PC-9 (cell line): ENCODE measurements at regions not wholly inside any gene's neighbourhood (a gene's known extent, or its start where the extent isn't known, plus 50 kb on each side); places are given as distances from the start of the nearest gene placed in this dataset.

ENCODE experiments used
- BruUV-seq: library from RNA; stranded (reverse); fragments of 400-500 nt; replicated peaks from 2 replicates; lab custom pipeline; 2021; lab: Mats Ljungman, UMichigan
- CTCF ChIA-PET: fragments of 300-600 bp; sonication (Branson Sonifier 250); formaldehyde crosslinking; loops from one replicate; lab custom pipeline; 2022; ENCODE audit warnings: antibody characterized with exemption; lab: Charles Lee
- POLR2A ChIA-PET: fragments of 300-600 bp; sonication (Branson Sonifier 250); formaldehyde crosslinking; loops from one replicate; lab custom pipeline; 2022; ENCODE audit warnings: antibody characterized with exemption; ENCODE audit not compliant: unreplicated experiment; lab: Charles Lee
- DNase-seq, 2 experiments: peaks; one replicate each; pipeline versions ENCODE4 v3.0.0 to v3.0.0-alpha.2; 2015 to 2022; ENCODE audit warnings: mixed read lengths in 1 of 2
- H2AFZ ChIP-seq: fragments of 200-600 bp; sonication (generic); 2 replicates; pipeline ENCODE4 v1.8.1; 2017; ENCODE audit warnings: antibody characterized with exemption
- H3F3A ChIP-seq: fragments of 200-600 bp; sonication (generic); 2 replicates; pipeline ENCODE4 v1.8.1; 2017; ENCODE audit warnings: antibody characterized with exemption, mild to moderate bottlenecking, low read depth; ENCODE audit not compliant: insufficient read depth
- H3K27ac ChIP-seq: fragments of 200-600 bp; sonication (generic); 2 replicates; pipeline ENCODE4 v1.6.1; 2016; ENCODE audit warnings: mixed run types
- H3K27me3 ChIP-seq: fragments of 200-600 bp; sonication (generic); 2 replicates; pipeline ENCODE4 v1.6.1; 2016; ENCODE audit warnings: low read depth, mixed run types; ENCODE audit not compliant: insufficient read depth
- H3K36me3 ChIP-seq: fragments of 200-600 bp; sonication (generic); 2 replicates; pipeline ENCODE4 v1.6.1; 2016; ENCODE audit warnings: low read depth, mixed run types
- H3K4me1 ChIP-seq: fragments of 200-600 bp; sonication (generic); replicated peaks from 2 replicates; pipeline ENCODE4 v1.6.1; 2016; ENCODE audit warnings: mixed run types; ENCODE audit not compliant: insufficient read depth
- H3K4me2 ChIP-seq: fragments of 200-600 bp; sonication (generic); 2 replicates; pipeline ENCODE4 v1.6.1; 2017; ENCODE audit warnings: mixed run types
- H3K4me3 ChIP-seq: fragments of 200-600 bp; sonication (generic); 2 replicates; pipeline ENCODE4 v1.6.1; 2016; ENCODE audit warnings: mixed run types
- H3K79me2 ChIP-seq: fragments of 200-600 bp; sonication (generic); 2 replicates; pipeline ENCODE4 v1.6.1; 2017; ENCODE audit warnings: low read depth, mixed run types
- H3K9me2 ChIP-seq: fragments of 200-600 bp; sonication (generic); 2 replicates; pipeline ENCODE4 v1.8.1; 2017; ENCODE audit warnings: mild to moderate bottlenecking; ENCODE audit not compliant: insufficient read depth
- H3K9me3 ChIP-seq: fragments of 200-600 bp; sonication (generic); 2 replicates; pipeline ENCODE4 v1.8.1; 2016; ENCODE audit warnings: low read depth; ENCODE audit not compliant: insufficient read depth
- H4K20me1 ChIP-seq: fragments of 200-600 bp; sonication (generic); 2 replicates; pipeline ENCODE4 v1.8.1; 2017; ENCODE audit not compliant: insufficient read depth
- EZH2 ChIP-seq: fragments of 200-600 bp; sonication (generic); IDR thresholded peaks from 2 replicates; pipeline ENCODE4 v1.8.0; 2017; ENCODE audit warnings: antibody characterized with exemption, low read depth
- intact Hi-C: fragments of 100-400 bp; cut with micrococcal nuclease; formaldehyde crosslinking; loops from one replicate; pipeline ENCODE4 v1.10.0; 2022; ENCODE audit not compliant: unreplicated experiment
- TF ChIP-seq, protein P1 (sequence below): fragments of 200-600 bp; sonication (generic); conservative IDR thresholded peaks from 2 replicates; pipeline ENCODE4 v1.6.1; 2017; ENCODE audit warnings: mixed run types, antibody characterized with exemption, mild to moderate bottlenecking, moderate library complexity

DNA sequence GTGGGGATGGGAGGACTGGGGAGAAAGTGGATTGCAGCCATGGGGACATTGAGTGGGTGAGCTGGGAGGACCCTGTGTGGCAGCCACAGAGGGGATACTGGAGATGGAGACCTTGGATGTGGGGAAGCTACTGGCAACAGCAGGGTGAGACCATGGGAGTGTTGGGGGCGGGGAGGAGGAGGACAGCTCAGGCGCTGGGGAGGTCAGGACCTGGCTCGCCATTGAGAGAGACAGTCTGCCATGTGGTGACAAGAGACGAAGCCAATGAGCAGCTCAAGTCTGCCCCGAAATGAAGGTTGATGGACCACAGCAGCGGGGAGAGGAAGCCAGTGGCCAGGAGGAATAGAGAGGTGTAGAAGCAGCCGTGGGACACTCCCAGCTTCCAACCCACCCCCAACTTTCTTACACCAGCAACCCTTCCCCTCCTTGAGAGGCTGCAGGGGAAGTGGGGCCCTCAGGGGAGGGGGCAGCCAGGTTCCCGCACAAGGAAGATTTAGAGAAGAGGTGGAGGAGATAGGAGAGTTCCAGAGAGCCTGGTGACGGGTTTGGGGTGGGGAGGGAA lies 118.1 kb downstream of the ASB7 start:
- TF ChIP-seq EZH2, result no peak
- TF ChIP-seq, protein P1, sequence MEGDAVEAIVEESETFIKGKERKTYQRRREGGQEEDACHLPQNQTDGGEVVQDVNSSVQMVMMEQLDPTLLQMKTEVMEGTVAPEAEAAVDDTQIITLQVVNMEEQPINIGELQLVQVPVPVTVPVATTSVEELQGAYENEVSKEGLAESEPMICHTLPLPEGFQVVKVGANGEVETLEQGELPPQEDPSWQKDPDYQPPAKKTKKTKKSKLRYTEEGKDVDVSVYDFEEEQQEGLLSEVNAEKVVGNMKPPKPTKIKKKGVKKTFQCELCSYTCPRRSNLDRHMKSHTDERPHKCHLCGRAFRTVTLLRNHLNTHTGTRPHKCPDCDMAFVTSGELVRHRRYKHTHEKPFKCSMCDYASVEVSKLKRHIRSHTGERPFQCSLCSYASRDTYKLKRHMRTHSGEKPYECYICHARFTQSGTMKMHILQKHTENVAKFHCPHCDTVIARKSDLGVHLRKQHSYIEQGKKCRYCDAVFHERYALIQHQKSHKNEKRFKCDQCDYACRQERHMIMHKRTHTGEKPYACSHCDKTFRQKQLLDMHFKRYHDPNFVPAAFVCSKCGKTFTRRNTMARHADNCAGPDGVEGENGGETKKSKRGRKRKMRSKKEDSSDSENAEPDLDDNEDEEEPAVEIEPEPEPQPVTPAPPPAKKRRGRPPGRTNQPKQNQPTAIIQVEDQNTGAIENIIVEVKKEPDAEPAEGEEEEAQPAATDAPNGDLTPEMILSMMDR, result no peak
- H3K4me1 ChIP-seq, result peaks cover 78% of the 10 kb centered on the region
- peaks cover 57% of the 10 kb centered on the region for H3F3A ChIP-seq
- POLR2A ChIA-PET, result interaction anchor here (0.5 to 1.4 kb wide), 7 partner anchors 8 to 1993 kb away, joined by 3 to 27 read pairs (median 4); no protein-coding TSS in a partner anchor
- H3K4me3 ChIP-seq, result peak overlapping the region; percentile 29; the same call in 1 of the 2 replicates
- H3K79me2 ChIP-seq, result no peaks in the 10 kb centered on the region
- H3K27me3 ChIP-seq, result no peaks in the 10 kb centered on the region
- no TSS peak for BruUV-seq
- intact Hi-C loops, result loop anchor here (5.0 kb wide), 1 partner anchor 287 kb away; no protein-coding TSS in a partner anchor
- H3K36me3 ChIP-seq, result no peaks in the 10 kb centered on the region
- no peaks in the 10 kb centered on the region for H3K9me3 ChIP-seq
- no peaks in the 10 kb centered on the region for H4K20me1 ChIP-seq
- no peak overlapping the region for H2AFZ ChIP-seq
- H3K9me2 ChIP-seq, result no peaks in the 10 kb centered on the region
- no peak for DNase-seq
- peak overlapping the region; percentile 100 for H3K27ac ChIP-seq
- H3K4me2 ChIP-seq, result peak overlapping the region; percentile 86
- CTCF ChIA-PET, result no interaction called here

DNA sequence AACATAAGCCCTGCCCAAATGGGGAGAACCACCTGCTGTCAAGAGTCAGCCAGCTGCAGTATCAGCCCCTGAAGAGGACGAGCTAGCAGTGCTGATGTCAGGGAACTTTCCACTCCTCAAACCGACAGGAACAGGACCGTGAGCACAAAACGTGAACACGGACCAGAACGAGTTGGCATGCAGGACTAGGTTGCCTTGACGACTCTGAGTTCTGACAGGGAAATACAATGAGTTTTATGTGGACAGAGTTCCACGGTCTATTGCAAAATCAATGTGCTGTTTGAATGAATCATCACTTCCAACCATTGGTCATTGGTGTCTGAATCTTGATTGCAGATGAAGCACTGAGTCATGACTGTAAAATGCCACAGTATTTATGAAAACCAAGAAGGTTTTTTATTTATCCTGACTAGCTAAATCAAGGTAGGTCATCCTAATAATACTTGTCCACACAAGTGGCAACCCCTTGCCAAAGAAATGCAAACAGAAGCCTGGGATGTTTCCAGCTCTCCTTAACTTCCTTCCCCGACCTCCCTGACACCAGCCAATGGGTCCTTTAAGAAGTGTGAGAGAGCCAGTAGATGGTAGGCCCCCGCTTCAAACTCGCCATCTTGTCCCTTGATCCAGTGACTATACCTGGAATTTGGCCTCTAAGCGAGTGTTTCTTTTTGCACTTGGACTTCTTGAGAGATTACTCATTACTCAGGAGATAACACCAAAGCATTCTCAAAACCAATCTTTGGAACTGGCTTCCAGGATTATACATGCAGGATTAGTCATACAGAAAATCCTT lies 119.6 kb downstream of the ASB7 start:
- Histone ChIP-seq H3K79me2 (no peaks in the 10 kb centered on the region), H3K36me3 (no peaks in the 10 kb centered on the region), H3K4me3 (peak overlapping the region; percentile 41; the same call in 1 of the 2 replicates), H3K27me3 (no peaks in the 10 kb centered on the region), H3K9me2 (no peaks in the 10 kb centered on the region), H4K20me1 (no peaks in the 10 kb centered on the region), H3K27ac (peak overlapping the region; percentile 100), H3K4me2 (peak overlapping the region; percentile 86), H3F3A (peaks cover 57% of the 10 kb centered on the region), H3K4me1 (peaks cover 83% of the 10 kb centered on the region), H3K9me3 (no peaks in the 10 kb centered on the region), H2AFZ (no peak overlapping the region)
- intact Hi-C loops, result loop anchor here (1.0 to 5.0 kb wide), 6 partner anchors 9 to 285 kb away; partner anchors contain the start of gene ALDH1A3
- POLR2A ChIA-PET, result interaction anchor here (0.5 to 1.4 kb wide), 12 partner anchors 9 to 282 kb away, joined by 3 to 27 read pairs (median 4); no protein-coding TSS in a partner anchor
- peak; percentile 87 to 100 for DNase-seq
- CTCF ChIA-PET, result interaction anchor here (1.3 kb wide), 1 partner anchor 9 kb away, joined by 4 read pairs; no protein-coding TSS in a partner anchor
- TF ChIP-seq EZH2, result no peak
- TF ChIP-seq, protein P1, result no peak
- BruUV-seq, result no TSS peak

DNA sequence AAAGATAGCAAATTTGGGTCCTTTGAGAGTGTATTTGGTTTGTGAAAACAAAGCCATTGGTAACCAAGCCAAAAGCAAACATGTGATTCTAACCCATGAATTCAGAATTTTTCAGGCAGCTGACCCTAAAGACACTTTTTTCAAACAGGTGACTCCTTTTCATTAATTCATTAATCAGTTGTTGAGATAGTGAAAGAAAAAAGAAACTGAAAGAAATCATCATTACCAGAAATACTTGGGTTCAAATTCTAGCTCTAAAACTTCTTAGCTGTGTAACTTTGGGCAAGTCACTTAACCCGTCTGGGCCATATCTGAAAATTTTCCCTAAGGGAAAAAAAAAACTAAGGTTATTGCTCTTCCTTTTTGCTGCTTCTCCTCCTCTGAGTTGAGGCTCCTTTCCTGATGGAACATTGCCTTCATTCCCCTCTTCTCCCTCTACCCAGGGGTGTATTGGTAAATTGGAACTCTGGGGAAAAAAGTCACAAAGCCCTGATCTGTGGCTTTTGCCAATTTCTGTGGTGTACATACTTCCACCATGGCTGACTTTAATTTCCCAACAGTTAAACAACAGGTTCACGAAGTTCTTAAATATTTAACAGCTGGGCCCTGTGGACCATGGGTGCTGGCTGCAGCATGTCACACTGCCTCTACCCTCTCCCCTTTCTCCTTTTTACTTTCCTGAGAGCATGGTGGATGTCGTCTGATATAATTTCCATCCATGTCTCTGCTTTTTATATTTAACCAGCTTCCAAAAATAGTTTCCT lies 120.3 kb downstream of the ASB7 start:
- Histone ChIP-seq H3F3A (peaks cover 57% of the 10 kb centered on the region), H3K4me1 (peaks cover 75% of the 10 kb centered on the region), H3K9me2 (no peaks in the 10 kb centered on the region), H4K20me1 (no peaks in the 10 kb centered on the region), H3K27me3 (no peaks in the 10 kb centered on the region), H3K4me2 (peak overlapping the region; percentile 86), H3K27ac (peak overlapping the region; percentile 100), H3K9me3 (no peaks in the 10 kb centered on the region), H3K36me3 (no peaks in the 10 kb centered on the region), H2AFZ (no peak overlapping the region), H3K4me3 (peak overlapping the region; percentile 34; the same call in 1 of the 2 replicates), H3K79me2 (no peaks in the 10 kb centered on the region)
- intact Hi-C loops, result loop anchor here (1.0 to 5.0 kb wide), 5 partner anchors 15 to 285 kb away; partner anchors contain the start of gene ALDH1A3
- ChIA-PET POLR2A (interaction anchor here (0.6 to 0.7 kb wide), 2 partner anchors 42 to 128 kb away, joined by 3 to 13 read pairs; no protein-coding TSS in a partner anchor), CTCF (no interaction called here)
- BruUV-seq, result TSS peak; percentile 56
- DNase-seq, result no peak
- TF ChIP-seq EZH2, result no peak
- TF ChIP-seq, protein P1, result no peak
